ENCODE measurements at regions not wholly inside any gene's neighbourhood (a gene's known extent, or its start where the extent isn't known, plus 50 kb on each side); places are given as distances from the start of the nearest gene placed in this dataset.
"Not testable (repeated sequence)": the region's sequence is repeated elsewhere in the genome, so short reads cannot be mapped to it uniquely, and the experiment has no call there.

DNA sequence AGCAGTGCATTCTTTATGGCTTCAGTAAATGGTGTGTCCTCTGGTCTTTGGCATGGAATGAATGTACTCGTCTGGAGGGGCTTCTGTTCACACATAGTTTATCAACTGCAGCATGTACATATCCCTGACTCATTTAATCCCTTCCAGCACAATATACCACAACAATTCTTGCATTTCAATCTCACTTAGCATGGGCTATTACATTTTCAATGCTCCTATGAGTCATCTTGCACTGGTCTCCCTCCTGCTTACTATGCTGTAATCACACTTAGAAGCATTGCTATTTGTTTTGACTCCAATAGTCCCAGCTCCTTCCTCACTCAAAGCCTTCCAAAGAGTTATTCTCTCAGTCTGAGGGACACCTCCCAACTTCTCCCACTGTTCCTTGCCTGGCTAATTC lies 180.9 kb upstream of the NUDT10 start:
- no peak for DNase-seq

DNA sequence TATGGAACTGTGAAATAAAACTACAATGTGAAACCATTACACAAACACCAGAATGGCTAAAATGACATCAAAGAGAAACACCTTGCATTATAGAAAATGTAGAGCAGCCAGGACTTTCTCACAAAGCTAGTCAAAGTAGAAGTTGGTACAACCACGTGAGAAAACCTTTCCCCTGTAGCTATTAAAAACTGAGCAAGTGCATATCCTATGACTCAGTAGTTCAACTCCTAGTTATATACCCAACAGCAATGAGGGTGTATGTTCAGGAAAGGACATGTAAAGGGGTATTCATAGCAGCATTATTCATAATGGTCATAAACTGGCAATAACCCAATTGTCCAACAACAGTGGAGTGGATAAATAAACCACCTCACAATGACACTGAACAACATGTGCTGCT lies 177.5 kb upstream of the NUDT10 start:
- no peak for DNase-seq

DNA sequence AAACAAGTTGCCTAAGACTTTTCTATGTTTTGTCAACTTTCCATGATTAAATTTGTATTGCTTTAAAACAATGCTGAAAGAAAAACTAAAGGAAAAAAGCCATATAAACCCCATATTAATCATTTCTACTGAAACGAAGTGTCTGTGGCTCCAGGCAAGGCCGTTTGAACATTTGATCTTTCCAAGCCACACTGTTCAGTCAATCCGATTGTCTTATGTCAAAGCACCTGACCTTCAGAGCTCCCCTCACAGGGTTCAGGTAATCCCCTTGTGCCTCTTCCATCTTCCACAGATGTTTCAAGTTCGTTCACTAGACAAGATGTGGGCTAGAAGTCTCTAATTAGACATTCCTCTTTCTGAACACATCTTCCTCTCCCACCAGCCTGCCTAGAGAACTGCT lies 177.1 kb upstream of the NUDT10 start:
- DNase-seq = no peak

DNA sequence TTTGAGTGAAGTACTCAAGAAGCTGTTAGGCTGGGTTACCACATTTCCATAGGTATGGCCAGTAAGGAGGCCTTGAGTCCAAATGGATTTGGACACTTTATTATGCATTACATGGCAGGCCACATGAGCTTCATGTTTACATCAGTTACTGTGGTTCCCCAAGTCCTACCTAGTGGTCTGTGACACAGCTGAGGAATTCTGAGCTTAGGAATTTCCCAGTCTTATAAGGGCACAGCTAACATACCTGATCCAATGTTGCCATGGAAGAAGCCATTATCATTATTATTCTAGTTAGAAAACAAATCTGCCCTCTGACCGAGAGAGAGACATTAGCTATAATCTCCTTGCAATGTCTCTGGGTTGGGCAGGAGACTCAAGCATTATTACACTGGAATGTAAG lies 174.4 kb upstream of the NUDT10 start:
- no peak for DNase-seq

DNA sequence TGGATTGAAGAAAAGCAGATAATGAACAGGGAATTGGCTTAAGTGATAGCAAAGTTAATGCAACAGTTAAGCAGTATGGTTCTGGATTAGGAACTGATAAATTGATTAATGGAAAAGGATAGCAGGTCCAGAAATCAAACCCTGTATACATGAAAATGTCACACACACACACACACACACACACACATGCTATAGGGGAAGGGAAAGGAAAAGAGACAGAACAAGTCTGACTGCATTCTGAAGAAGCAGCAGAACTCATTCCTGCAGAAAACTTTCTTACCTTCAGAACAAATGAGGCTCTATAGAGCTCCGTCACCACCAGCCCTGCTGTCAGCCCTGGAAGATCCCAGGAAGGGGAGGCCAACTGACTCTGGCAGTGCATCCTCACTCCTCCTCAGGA lies 173.2 kb upstream of the NUDT10 start:
- not testable (repeated sequence) for DNase-seq

DNA sequence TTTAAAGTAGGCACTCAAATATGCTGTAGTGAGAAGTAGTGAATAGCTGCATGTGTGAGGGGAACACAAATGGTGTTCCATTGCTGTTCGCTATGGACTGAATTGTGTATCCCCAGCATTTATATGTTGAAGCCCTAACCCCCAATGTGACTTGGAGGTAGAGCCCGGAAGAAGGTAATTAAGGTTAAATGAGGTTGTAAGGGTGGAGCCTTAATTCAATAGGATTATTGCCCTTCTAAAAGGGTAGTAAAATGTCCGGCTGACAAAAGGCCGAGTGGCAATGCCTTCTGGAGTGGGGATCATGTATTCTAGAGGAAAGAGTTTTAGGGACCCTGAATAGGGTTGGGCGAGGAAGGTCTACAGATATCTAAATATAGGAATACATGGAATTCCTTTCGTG lies 168.9 kb upstream of the NUDT10 start:
- DNase-seq = no peak

DNA sequence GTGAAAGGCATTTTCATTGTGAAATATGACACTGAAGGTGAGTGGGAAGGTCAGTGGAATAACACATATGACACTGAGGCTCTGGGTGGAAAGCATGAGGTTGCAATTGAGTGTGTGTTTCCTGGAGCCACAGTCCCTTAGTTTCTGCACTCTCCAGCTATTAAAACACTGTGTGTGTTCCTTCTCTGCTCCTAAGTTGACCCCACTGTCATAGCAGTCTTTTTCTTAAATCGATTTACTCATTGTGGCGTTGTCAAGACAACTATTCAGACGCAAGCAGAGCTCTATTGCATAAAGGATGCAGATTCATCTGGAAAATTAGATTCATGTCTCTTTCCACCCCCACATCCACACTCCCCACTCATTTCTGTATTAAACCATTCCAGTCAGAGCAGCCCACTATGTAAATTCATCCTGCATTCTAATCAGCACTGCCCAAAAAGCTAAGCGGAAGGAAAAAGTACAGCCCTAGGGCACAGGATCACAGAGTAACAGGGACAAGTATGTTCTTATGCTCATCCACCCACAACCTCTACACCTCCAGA lies 154.2 kb upstream of the NUDT10 start:
- DNase-seq = not testable (repeated sequence)

DNA sequence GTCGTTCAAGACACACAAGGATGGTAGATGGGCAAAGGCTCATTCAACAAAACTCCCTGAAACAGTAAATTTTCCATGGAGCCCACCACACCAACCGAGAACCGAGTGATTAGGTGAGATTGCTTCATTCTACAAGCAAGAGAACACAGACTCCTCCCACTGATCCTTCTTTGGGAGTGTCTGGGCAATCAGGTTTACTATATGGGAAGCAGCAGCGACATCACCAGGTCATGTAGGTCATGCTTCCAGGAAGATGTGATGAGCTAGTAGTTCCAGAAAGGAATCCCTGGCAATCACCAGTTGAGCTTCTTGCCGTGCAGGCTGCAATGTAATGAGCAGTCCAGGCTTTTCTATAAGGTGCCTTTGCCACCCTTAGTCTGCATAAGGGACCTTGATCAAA lies 152.8 kb upstream of the NUDT10 start:
- not testable (repeated sequence) for DNase-seq

DNA sequence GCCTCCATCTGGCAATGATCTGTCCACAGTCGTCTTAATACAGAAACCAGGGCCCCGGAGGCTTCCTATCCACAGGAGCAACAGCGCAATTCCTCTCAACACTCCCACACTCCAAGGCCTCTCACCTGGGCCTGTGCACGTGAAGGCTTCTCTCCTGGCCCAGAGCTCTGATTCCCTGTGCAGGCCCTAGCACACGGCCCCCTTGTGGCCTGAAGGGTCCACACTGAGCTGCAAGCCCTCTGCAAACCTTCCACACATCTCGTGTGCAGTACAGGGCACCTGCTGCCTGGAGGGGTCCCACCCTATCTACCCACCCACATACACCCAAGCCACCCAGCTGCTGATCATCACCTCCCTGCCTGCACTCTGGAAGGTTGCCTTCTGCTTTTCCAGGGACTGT lies 150.1 kb upstream of the NUDT10 start:
- no peak for DNase-seq

DNA sequence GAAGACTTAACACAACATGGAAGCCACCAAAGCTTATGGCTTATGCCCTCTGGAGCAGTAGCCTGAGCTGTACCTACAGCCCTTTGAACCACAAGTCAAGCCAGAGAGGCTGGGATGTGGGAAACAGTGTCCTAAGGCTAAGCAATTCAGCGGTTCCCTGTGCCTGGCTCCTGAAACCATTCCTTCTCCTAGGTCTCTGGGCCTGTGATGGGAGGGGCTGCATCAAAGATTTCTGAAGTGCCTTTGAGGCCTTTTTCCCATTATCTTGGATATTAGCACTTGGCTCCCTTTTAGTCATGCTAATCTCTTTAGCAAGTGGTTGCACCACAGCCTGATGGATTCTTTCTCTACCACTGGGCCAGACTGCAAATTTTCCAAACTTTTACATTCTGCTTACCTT lies 140.5 kb upstream of the NUDT10 start:
- no peak for DNase-seq

DNA sequence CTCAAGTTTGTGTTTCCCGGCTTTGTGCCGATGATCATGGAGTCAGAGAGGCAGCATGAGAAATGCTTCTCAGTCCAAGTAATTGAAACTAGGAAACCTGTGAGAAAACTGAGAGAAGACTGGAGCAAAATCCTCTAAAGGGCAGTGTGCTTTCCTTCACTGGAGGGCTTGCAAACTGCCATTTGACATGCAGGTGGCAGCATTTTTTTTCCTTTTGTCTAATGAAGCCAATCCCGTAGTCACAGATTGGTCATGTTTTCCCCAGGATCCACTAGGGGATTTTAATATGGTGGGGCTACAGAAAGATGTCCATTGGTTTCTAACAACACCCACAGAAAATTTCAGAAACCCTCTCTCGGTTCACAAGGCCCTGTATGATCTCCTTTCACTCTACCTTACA lies 117.4 kb upstream of the NUDT10 start:
- no peak for DNase-seq

DNA sequence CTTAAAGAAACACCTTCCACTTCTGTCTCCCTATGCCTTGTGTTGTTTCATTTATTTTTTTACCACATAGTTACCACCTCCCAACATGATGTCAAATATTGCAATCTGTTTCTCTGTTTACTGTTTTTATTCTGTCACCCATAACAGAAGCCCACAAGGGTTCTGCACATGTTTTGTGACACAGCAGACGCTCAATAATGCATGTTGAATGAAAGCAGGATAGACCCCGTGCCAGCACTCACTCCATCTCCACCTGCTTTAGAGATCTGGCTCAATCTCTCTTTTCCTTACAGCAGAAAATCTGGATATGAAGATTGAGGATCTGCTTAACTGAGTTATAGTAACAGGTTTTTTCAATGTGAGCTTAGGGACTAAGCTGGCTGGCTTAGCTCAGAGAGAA lies 116.8 kb upstream of the NUDT10 start:
- no peak for DNase-seq

DNA sequence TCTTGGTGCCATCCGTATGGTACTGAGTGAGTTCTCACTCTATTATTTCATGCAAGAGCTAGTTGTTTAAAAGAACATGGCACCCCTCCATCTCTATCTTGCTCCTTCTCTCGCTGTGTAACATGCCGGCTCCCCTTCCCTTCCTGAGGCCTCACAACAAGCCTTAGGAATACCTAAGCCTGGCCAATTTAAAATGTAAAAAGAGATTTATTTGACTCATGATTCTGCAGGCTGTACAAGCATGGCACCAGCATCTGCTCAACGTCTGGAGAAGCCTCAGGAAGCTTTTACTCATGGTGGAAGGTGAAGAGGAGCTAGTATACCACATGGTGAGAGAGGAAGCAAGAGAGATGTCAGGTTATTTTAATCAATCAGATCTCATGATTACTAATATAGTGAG lies 90.4 kb upstream of the NUDT10 start:
- DNase-seq = no peak

DNA sequence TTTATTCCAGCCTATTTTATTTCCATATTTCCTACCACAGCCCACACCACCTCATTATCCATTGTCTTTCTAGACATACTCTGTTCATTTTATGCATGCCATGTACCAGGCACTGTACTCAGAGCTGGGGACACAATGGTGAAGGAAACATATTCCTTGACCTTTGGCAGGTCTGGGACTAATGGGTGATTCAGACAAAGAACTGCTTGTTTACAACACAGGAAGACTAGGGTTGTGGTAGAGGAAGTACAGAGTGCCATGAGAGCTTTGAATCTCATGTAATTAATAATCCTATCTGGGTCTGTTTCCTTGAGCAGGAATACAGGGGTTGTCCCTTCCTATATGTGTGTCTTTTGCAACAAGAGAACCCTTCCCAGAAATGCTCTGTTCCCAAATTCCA lies 75.1 kb upstream of the NUDT10 start:
- no peak for DNase-seq

DNA sequence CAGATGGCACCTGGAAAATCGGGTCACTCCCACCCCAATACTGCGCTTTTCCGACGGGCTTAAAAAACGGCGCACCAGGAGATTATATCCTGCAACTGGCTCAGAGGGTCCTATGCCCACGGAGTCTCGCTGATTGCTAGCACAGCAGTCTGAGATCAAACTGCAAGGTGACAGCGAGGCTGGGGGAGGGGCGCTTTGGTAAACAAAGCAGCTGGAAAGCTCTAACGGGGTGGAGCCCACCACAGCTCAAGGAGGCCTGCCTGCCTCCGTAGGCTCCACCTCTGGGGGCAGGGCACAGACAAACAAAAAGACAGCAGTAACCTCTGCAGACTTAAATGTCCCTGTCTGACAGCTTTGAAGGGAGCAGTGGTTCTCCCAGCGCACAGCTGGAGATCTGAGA lies 70.4 kb upstream of the NUDT10 start:
- not testable (repeated sequence) for DNase-seq

DNA sequence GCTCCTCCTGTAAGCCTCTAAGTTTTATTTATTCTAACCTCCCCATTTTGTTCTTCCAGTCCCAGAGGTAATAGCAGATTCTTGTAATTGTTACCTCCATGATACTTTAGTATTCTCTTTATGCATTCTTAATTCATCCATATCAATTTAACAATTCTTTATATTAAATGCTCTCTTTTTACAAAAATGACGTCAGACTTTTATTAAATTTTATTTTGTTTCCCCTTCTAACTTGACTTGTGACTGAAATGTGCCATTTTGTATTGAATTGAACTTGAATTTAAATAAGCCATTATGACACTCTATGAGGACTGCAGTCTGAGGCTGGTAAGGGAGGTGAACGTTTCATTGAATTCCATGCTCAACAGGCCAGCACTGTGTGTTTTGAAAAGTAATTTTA lies 60.0 kb upstream of the NUDT10 start:
- no peak for DNase-seq

DNA sequence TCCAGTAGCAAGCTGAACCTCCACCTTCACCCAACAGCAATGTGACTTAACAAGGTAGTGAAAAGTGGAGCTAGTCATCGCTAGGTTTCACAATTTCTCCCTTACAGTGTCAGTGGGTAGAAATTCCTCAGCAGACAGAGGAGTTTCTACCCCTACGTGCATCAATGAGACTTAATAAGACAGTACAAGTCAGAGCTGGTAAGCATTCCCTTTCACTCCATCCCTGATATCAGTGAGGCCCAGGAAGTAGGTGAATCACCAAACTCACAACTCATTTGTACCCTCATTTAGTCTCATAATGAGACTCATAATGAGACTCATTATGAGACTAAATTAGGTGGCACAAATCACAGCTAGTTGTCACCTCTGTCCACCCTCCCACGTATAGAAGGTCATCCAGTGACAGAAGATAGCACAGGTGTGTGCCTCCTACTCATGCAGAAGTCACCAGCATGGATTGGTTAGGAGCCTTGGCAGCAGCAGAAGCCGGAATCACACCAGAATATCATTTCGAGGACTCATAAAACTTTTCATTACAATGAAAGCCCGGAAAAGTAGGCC lies 50.8 kb upstream of the NUDT10 start:
- DNase-seq = no peak
